Lung (tissue), 11 donors: ENCODE measurements at regions not wholly inside any gene's neighbourhood (a gene's known extent, or its start where the extent isn't known, plus 50 kb on each side); places are given as distances from the start of the nearest gene placed in this dataset.

Experiments used
- ATAC-seq: fragments of 200-7000 bp; cut with Tn5 transposase; one replicate; pipeline ENCODE4 v1.9.1; 2020; ENCODE audit warnings: moderate number of reproducible peaks; ENCODE audit not compliant: insufficient read depth, low FRiP score
- DNase-seq, 3 donors: peaks; one replicate each; pipeline ENCODE4 v3.0.0-alpha.2; 2013 to 2017
- H3K27ac ChIP-seq, 2 donors: one replicate each; pipeline ENCODE4 v1.5.1; 2013; ENCODE audit warnings: mild to moderate bottlenecking in 2 of 2, moderate library complexity in 2 of 2, control low read depth in 1 of 2, inconsistent platforms in 1 of 2, low read depth in 1 of 2, low read length in 1 of 2
- H3K27me3 ChIP-seq, 3 donors: one replicate each; pipeline ENCODE4 v1.5.1; 2013; ENCODE audit warnings: low read length in 2 of 3; ENCODE audit not compliant: control insufficient read depth in 3 of 3, insufficient read depth in 3 of 3
- H3K36me3 ChIP-seq, 4 donors: one replicate each; pipeline ENCODE4 v1.5.1; 2013; ENCODE audit warnings: low read length in 4 of 4, mild to moderate bottlenecking in 1 of 4, moderate library complexity in 1 of 4; ENCODE audit not compliant: control insufficient read depth in 4 of 4, insufficient read depth in 4 of 4
- H3K4me1 ChIP-seq, 5 donors: one replicate each; pipeline ENCODE4 v1.5.1; 2013; ENCODE audit warnings: low read length in 5 of 5, mild to moderate bottlenecking in 2 of 5, moderate library complexity in 1 of 5; ENCODE audit not compliant: control insufficient read depth in 5 of 5, insufficient read depth in 5 of 5
- H3K4me3 ChIP-seq: one replicate; pipeline ENCODE4 v1.5.1; 2013; ENCODE audit warnings: mild to moderate bottlenecking, control low read depth, moderate library complexity
- H3K9ac ChIP-seq, 2 donors: one replicate each; pipeline ENCODE4 v1.5.1; 2013; ENCODE audit warnings: low read length in 2 of 2, control low read depth in 1 of 2; ENCODE audit not compliant: insufficient read depth in 1 of 2
- H3K9me3 ChIP-seq, 4 donors: one replicate each; pipeline ENCODE4 v1.5.1; 2013; ENCODE audit warnings: low read length in 3 of 4, mild to moderate bottlenecking in 1 of 4, moderate library complexity in 1 of 4; ENCODE audit not compliant: control insufficient read depth in 4 of 4, insufficient read depth in 3 of 4
- WGBS, 2 donors: extraction: QIAGEN DNeasy Blood & Tissue Kit; methylation state at CpG; one replicate each; pipeline ENCODE4 v1.1.7; 2013; 5-methylcytosine and 5-hydroxymethylcytosine counted together
- TF ChIP-seq, protein P1 (sequence below): IDR thresholded peaks from 2 replicates; pipeline ENCODE4 v1.5.1; 2012; ENCODE audit warnings: mild to moderate bottlenecking; ENCODE audit errors: control extremely low read depth, extremely low read depth
- donor health status: control.
- donor health status: control.
- donor health status: Bipolar disorder and iron deficiency.
- donor health status: healthy.
- donor health status: DM: yes; HTN: yes; CAD: no.

DNA sequence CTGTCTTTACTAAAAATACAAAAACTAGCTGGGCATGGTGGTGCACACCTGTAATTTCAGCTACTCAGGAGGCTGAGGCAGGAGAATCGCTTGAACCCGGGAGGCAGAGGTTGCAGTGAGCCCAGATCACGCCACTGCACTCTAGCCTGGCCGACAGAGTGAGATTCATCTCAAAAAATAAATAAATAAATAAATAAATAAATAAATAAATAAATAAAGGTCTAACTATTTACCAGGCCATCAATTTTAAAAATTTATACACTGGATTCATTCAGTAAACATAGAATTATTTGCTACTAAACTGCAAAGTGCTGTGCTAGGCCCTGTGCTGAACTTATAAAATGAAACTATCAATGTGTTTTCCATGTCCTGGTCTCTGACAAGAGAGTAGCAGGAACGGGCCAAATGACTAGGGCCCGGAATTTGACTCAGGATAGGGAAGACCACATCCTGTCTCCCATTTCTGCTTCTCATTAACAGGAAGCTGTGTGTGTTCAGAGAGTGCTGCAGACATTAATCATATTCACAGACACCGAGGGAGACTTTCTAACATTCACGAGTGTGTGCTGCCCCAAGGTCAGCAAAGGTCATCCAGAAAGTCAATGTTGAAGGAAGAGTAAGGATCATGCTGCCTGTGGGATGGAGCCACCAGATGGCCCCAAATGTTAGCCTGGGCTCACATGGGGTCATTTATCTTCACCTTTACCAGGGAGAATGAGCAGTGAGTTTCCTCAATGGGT, 95.8 kb downstream of the SPP2 start:
- Histone ChIP-seq H3K27me3 (no peaks in the 10 kb centered on the region), H3K4me1 (peaks cover 0 to 3% (median 0%) of the 10 kb centered on the region in 5 donors), H3K27ac (no peak overlapping the region), H3K36me3 (no peaks in the 10 kb centered on the region), H3K9me3 (peaks cover 0 to 2% (median 0%) of the 10 kb centered on the region in 4 donors), H3K4me3 (no peak overlapping the region), H3K9ac (no peak overlapping the region)
- ATAC-seq = no peak
- DNase-seq = no peak
- TF ChIP-seq, protein P1, sequence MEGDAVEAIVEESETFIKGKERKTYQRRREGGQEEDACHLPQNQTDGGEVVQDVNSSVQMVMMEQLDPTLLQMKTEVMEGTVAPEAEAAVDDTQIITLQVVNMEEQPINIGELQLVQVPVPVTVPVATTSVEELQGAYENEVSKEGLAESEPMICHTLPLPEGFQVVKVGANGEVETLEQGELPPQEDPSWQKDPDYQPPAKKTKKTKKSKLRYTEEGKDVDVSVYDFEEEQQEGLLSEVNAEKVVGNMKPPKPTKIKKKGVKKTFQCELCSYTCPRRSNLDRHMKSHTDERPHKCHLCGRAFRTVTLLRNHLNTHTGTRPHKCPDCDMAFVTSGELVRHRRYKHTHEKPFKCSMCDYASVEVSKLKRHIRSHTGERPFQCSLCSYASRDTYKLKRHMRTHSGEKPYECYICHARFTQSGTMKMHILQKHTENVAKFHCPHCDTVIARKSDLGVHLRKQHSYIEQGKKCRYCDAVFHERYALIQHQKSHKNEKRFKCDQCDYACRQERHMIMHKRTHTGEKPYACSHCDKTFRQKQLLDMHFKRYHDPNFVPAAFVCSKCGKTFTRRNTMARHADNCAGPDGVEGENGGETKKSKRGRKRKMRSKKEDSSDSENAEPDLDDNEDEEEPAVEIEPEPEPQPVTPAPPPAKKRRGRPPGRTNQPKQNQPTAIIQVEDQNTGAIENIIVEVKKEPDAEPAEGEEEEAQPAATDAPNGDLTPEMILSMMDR = no peak
- WGBS, 2 donors = 55 to 67% methylated on average over 8 of the region's 8 CpGs

DNA sequence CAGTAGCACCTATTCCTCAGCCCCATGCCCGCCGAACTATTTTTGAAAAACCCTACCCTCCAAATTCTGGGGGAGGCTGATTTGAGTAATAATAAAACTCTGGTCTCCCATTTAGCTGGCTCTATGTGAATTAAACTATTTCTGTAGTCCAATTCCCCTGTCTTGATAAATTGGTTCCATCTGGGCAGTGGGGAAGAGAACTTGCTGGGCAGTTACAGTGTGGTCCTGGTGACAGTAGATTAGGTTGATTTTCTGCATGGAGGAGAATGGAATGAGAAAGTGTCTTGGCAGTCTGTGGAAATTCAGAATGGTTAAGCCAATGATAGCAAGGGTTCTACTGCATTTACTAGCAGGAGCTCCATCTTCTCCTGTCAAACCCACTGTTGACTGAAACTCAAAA, 95.0 kb downstream of the SPP2 start:
- no peak for DNase-seq
- TF ChIP-seq, protein P1 = no peak
- H3K4me3 ChIP-seq = no peak overlapping the region
- WGBS, 2 donors = 65 to 98% methylated on average over 2 of the region's 2 CpGs
- H3K27me3 ChIP-seq = no peaks in the 10 kb centered on the region
- peaks cover 0 to 3% (median 0%) of the 10 kb centered on the region in 4 donors for H3K9me3 ChIP-seq
- no peak overlapping the region for H3K9ac ChIP-seq
- H3K4me1 ChIP-seq = peaks cover 0 to 3% (median 0%) of the 10 kb centered on the region in 5 donors
- ATAC-seq = no peak
- H3K27ac ChIP-seq = no peak overlapping the region
- no peaks in the 10 kb centered on the region for H3K36me3 ChIP-seq

DNA sequence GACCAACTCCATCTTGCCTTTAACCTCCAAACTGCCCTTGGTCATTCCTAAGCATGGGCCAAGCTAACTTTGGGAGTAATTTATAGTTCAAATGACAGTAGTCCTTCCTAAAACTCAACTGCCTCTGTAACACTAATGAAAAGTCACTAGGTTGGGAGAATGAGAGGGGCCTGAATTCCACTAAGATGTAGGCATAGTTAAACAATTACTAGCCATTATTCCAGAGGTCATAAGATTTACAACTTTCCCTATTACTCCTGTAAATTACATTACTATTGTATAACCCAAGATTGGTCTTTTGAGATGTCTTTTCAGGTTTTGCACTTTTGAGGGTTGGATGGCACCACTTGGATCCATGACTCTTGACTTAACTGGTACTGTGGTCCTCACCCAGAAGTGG, 94.6 kb downstream of the SPP2 start:
- Histone ChIP-seq H3K27ac (no peak overlapping the region), H3K4me1 (peaks cover 0 to 3% (median 0%) of the 10 kb centered on the region in 5 donors), H3K36me3 (no peaks in the 10 kb centered on the region), H3K9ac (no peak overlapping the region), H3K9me3 (peaks cover 0 to 2% (median 0%) of the 10 kb centered on the region in 4 donors), H3K4me3 (no peak overlapping the region), H3K27me3 (no peaks in the 10 kb centered on the region)
- ATAC-seq (no peak), DNase-seq (no peak)
- TF ChIP-seq, protein P1 = no peak

DNA sequence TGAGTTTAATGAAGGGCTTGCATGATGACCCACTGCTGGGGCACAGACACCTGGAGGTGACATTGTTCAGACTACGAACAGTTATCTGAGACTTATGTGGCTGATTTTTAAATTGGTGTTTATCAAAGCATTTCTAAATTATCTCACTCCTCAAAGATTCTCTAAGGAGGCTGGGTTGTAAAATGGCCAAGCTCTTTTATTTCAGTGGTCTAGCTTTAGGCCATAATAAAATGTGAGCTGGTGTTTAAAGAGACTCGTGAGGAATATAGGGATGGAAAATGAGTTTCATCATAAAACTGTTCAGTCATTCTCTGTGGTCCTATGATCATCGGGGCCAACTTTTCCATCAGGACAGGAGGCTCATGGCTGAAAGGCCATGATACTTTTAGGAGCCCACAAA, 93.4 kb downstream of the SPP2 start:
- no peak overlapping the region for H3K4me3 ChIP-seq
- no peaks in the 10 kb centered on the region for H3K27me3 ChIP-seq
- TF ChIP-seq, protein P1 = no peak
- H3K4me1 ChIP-seq = peaks cover 0 to 3% (median 0%) of the 10 kb centered on the region in 5 donors
- DNase-seq (no peak), ATAC-seq (no peak)
- no peak overlapping the region for H3K9ac ChIP-seq
- WGBS, 2 donors = 92 to 95% methylated on average over 3 of the region's 3 CpGs
- H3K9me3 ChIP-seq = peaks cover 0 to 2% (median 0%) of the 10 kb centered on the region in 4 donors
- no peaks in the 10 kb centered on the region for H3K36me3 ChIP-seq
- no peak overlapping the region for H3K27ac ChIP-seq
